ENCODE measurements at regions not wholly inside any gene's neighbourhood (a gene's known extent, or its start where the extent isn't known, plus 50 kb on each side); places are given as distances from the start of the nearest gene placed in this dataset.

DNA sequence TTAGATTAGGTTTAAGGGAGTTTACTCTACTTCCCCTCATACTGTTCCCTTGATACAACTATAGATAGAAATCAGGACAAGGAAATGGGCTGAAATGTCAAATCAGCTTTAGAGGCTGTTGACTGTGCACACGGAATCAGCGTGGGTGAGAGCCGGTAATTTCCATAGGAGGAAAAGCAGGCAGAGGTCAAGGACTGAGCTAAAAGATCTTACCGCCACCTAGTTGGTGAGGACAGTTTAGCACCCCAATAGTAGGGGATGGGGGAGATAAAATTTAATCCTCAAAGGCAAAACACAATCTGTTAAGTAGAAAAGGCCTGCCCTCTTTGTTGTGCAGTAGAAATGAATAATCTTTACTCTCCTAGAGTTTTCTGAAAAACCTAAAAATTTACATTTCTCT, 1154.5 kb upstream of the CHAC2 start:
- TF ChIP-seq EP300 (IDR thresholded peaks at IDR 0.05; ENCODE audit: low read depth) (no peak), POLR2AphosphoS5 (IDR thresholded peaks at IDR 0.05) (no peak), POLR2A (IDR thresholded peaks at IDR 0.05) (no peak)
- TF ChIP-seq, protein P1, sequence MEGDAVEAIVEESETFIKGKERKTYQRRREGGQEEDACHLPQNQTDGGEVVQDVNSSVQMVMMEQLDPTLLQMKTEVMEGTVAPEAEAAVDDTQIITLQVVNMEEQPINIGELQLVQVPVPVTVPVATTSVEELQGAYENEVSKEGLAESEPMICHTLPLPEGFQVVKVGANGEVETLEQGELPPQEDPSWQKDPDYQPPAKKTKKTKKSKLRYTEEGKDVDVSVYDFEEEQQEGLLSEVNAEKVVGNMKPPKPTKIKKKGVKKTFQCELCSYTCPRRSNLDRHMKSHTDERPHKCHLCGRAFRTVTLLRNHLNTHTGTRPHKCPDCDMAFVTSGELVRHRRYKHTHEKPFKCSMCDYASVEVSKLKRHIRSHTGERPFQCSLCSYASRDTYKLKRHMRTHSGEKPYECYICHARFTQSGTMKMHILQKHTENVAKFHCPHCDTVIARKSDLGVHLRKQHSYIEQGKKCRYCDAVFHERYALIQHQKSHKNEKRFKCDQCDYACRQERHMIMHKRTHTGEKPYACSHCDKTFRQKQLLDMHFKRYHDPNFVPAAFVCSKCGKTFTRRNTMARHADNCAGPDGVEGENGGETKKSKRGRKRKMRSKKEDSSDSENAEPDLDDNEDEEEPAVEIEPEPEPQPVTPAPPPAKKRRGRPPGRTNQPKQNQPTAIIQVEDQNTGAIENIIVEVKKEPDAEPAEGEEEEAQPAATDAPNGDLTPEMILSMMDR (IDR thresholded peaks at IDR 0.05), result no peak

Data from transverse colon (tissue), 4 donors.